K562 (cell line): ENCODE measurements at regions not wholly inside any gene's neighbourhood (a gene's known extent, or its start where the extent isn't known, plus 50 kb on each side); places are given as distances from the start of the nearest gene placed in this dataset.
A peak's percentile ranks its signal among the peaks of the same experiment; 100 is the strongest.

Experiments
- ATAC-seq: fragments of 200-7000 bp; cut with Tn5 transposase; 3 replicates; pipeline ENCODE4 v1.9.1; 2020; ENCODE audit warnings: moderate library complexity
- BruUV-seq: library from RNA; stranded (reverse); fragments of 400-500 nt; replicated peaks from 2 replicates; lab custom pipeline; 2021; lab: Mats Ljungman, UMichigan
- CTCF ChIA-PET: fragments of 300-600 bp; formaldehyde crosslinking; extraction: SDS; loops from one replicate; lab custom pipeline; 2021; ENCODE audit warnings: low intra/inter-chr PET ratio; lab: Yijun Ruan, JAX
- POLR2A ChIA-PET: fragments of 300-600, 350-650 bp; sonication (Branson Sonifier 250); formaldehyde crosslinking; extraction: SDS; loops from one replicate; lab custom pipeline; 2021; ENCODE audit warnings: antibody characterized with exemption, inconsistent platforms; lab: Yijun Ruan, JAX
- DNase-seq, 4 experiments: peaks; one replicate each; pipeline versions ENCODE4 v3.0.0 to v3.0.0-alpha.2; 2011 to 2018; ENCODE audit warnings: low spot score in 3 of 4, mixed read lengths in 3 of 4; ENCODE audit errors: extremely low read depth in 1 of 4
- FAIRE-seq: peaks from 2 replicates; lab custom pipeline; 2011; peaks lifted over from hg19 to GRCh38; lab: Jason Lieb, UNC
- H2AFZ ChIP-seq: 2 replicates; pipeline ENCODE4 v1.6.0; 2011; ENCODE audit warnings: low read depth, low read length, control low read depth, inconsistent platforms
- H3K27ac ChIP-seq: fragments of 200-600 bp; 3 replicates; pipeline ENCODE4 v1.8.0; 2011; ENCODE audit warnings: low read depth, mild to moderate bottlenecking, control low read depth, inconsistent platforms, low read length, moderate library complexity, mixed read lengths; ENCODE audit errors: extremely low read depth
- H3K27me3 ChIP-seq, 2 experiments: fragments of 300-600 bp in 1 of 2; 2 replicates in 1 of 2; 3 replicates in 1 of 2; pipeline versions ENCODE4 v1.6.0 to v1.8.0; 2011; ENCODE audit warnings: inconsistent platforms in 2 of 2, low read length in 2 of 2, mild to moderate bottlenecking in 1 of 2, mixed read lengths in 1 of 2, moderate library complexity in 1 of 2; ENCODE audit not compliant: control insufficient read depth in 2 of 2, insufficient read depth in 2 of 2
- H3K36me3 ChIP-seq: fragments of 300-600 bp; 3 replicates; pipeline ENCODE4 v1.8.0; 2011; ENCODE audit warnings: mild to moderate bottlenecking, low read length, inconsistent platforms; ENCODE audit not compliant: control insufficient read depth, insufficient read depth
- H3K4me1 ChIP-seq, 2 experiments: fragments of 200-600 bp in 1 of 2; replicated peaks in 1 of 2; 2 replicates in 1 of 2; 3 replicates in 1 of 2; pipeline versions ENCODE4 v1.5.1 to v1.8.0; 2011; ENCODE audit warnings: inconsistent platforms in 2 of 2, low read length in 2 of 2, mild to moderate bottlenecking in 1 of 2, mixed read lengths in 1 of 2, moderate library complexity in 1 of 2; ENCODE audit not compliant: control insufficient read depth in 2 of 2, insufficient read depth in 2 of 2
- H3K4me2 ChIP-seq: 2 replicates; pipeline ENCODE4 v1.6.1; 2011; ENCODE audit warnings: low read length, control low read depth, inconsistent platforms, mixed read lengths; ENCODE audit not compliant: insufficient read depth
- H3K4me3 ChIP-seq: fragments of 200-600 bp; sonication (generic), shearing (Covaris generic); 2 replicates; pipeline ENCODE4 v1.5.1; 2016; ENCODE audit warnings: control low read depth, inconsistent platforms
- H3K79me2 ChIP-seq: fragments of 200-600 bp; 3 replicates; pipeline ENCODE4 v1.8.0; 2011; ENCODE audit warnings: low read length, inconsistent platforms; ENCODE audit not compliant: control insufficient read depth, insufficient read depth
- H3K9ac ChIP-seq, 2 experiments: 2 replicates each; pipeline versions ENCODE4 v1.6.0 to v1.6.1; 2011; ENCODE audit warnings: low read depth in 2 of 2, low read length in 2 of 2, control low read depth in 1 of 2, inconsistent platforms in 1 of 2, mild to moderate bottlenecking in 1 of 2, mixed read lengths in 1 of 2; ENCODE audit not compliant: insufficient read depth in 1 of 2
- H3K9me1 ChIP-seq: one replicate; pipeline ENCODE4 v1.6.0; 2011; ENCODE audit warnings: inconsistent platforms, mild to moderate bottlenecking, low read length, moderate library complexity; ENCODE audit not compliant: control insufficient read depth, insufficient read depth
- H3K9me3 ChIP-seq: replicated peaks from 2 replicates; pipeline ENCODE4 v1.5.1; 2011; ENCODE audit warnings: low read depth, low read length, inconsistent platforms; ENCODE audit not compliant: control insufficient read depth, insufficient read depth
- H4K20me1 ChIP-seq: replicated peaks from 2 replicates; pipeline ENCODE4 v1.6.1; 2011; ENCODE audit warnings: low read length, inconsistent platforms, mixed read lengths; ENCODE audit not compliant: control insufficient read depth, insufficient read depth
- BRD9 ChIP-seq: fragments of 450-650 bp; IDR thresholded peaks from 2 replicates; pipeline ENCODE4 v1.6.1; 2018; ENCODE audit warnings: low read depth; ENCODE audit not compliant: partially characterized antibody
- CBX5 ChIP-seq: IDR thresholded peaks from 2 replicates; pipeline ENCODE4 v1.6.1; 2014; ENCODE audit warnings: low read depth, borderline replicate concordance
- CEBPB ChIP-seq: fragments of 450-650 bp; IDR thresholded peaks from 2 replicates; pipeline ENCODE4 v1.6.1; 2016; ENCODE audit warnings: missing genetic modification characterization, missing compliant biosample characterization
- DLX4 ChIP-seq: fragments of 250-450 bp; sonication (Bioruptor Pico); IDR thresholded peaks from 2 replicates; pipeline ENCODE4 v1.6.1; 2021; ENCODE audit warnings: mild to moderate bottlenecking
- GTF2A2 ChIP-seq: IDR thresholded peaks from 2 replicates; pipeline ENCODE4 v1.6.1; 2016; ENCODE audit warnings: mild to moderate bottlenecking, missing genetic modification characterization, missing compliant biosample characterization
- KDM1A ChIP-seq, 2 experiments: fragments of 450-650 bp; IDR thresholded peaks; 2 replicates each; pipeline ENCODE4 v1.6.1; 2016; ENCODE audit warnings: mild to moderate bottlenecking in 2 of 2
- VEZF1 ChIP-seq: fragments of 200-800 bp; sonication (Bioruptor generic); IDR thresholded peaks from 2 replicates; pipeline ENCODE4 v1.6.1; 2017; ENCODE audit warnings: missing genetic modification characterization, missing compliant biosample characterization
- ZNF282 ChIP-seq: sonication (generic); formaldehyde crosslinking; IDR thresholded peaks from 2 replicates; pipeline ENCODE4 v1.8.1; 2023; ENCODE audit warnings: missing genetic modification reagents
- WGBS: fragments of 100-300 bp; shearing (Covaris generic); methylation state at CpG from one replicate; pipeline ENCODE4 v1.1.6; 2016; ENCODE audit warnings: low coverage, mixed read lengths; ENCODE audit not compliant: insufficient coverage; ENCODE audit errors: missing lambda C conversion rate; 5-methylcytosine and 5-hydroxymethylcytosine counted together
- in situ Hi-C: fragments of 300-500 bp; cut with MboI; formaldehyde crosslinking; loops from 4 replicates; pipeline ENCODE4 v1.15.0; 2018; ENCODE audit warnings: inconsistent platforms, mixed read lengths
- intact Hi-C: fragments of 100-400 bp; cut with micrococcal nuclease; formaldehyde crosslinking; loops from 2 replicates; pipeline ENCODE4 v1.14.2; 2022
- TF ChIP-seq, protein P1 (sequence below): conservative IDR thresholded peaks from 2 replicates; pipeline ENCODE4 v1.6.1; 2011; ENCODE audit warnings: low read depth, mild to moderate bottlenecking, low read length; ENCODE audit not compliant: control insufficient read depth

DNA sequence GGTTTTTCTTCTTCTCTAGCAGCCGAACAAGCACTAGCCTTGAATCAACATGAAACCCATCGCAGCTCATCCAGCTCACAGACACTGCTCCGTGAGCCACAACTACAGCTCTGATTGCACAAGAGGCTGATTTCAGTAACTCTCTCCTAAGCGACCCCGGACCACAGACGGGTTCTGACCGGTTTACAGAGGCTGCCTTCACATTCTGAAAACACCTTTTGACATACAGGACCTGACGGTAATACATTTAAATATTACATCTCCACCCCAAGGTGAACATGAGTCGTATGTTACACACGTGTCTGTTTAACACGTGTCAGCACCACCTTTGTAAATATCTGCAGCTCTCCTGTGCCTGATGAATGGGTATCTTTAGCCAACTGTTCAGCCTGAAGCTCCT is 120.7 kb downstream of the TMEM18 start:
- in situ Hi-C loops = no loop called here
- Histone ChIP-seq H3K27me3 (peaks cover 22 to 65% of the 10 kb centered on the region in 2 experiments; a peak in 4 of 5 replicates), H3K9me3 (no peaks in the 10 kb centered on the region), H4K20me1 (no peaks in the 10 kb centered on the region), H3K36me3 (no peaks in the 10 kb centered on the region), H3K27ac (no peak overlapping the region), H3K79me2 (no peaks in the 10 kb centered on the region), H2AFZ (no peak overlapping the region), H3K9ac (no peak overlapping the region), H3K4me1 (peaks cover 0 to 8% of the 10 kb centered on the region in 2 experiments; a peak in 2 of 5 replicates), H3K4me3 (no peak overlapping the region), H3K9me1 (no peaks in the 10 kb centered on the region), H3K4me2 (no peak overlapping the region)
- no peak for DNase-seq
- intact Hi-C loops = no loop called here
- BruUV-seq = no TSS peak
- no peak for ATAC-seq
- TF ChIP-seq CEBPB (peak; percentile 29; the same call in 1 of the 2 replicates), CBX5 (no peak)
- no peak for FAIRE-seq
- POLR2A ChIA-PET = interaction anchor here (2.0 kb wide), 1 partner anchor 11 kb away, joined by 5 read pairs; no protein-coding TSS in a partner anchor
- WGBS = under 1% methylated on average over 10 of the region's 11 CpGs
- CTCF ChIA-PET = no interaction called here

- H3K9ac ChIP-seq = no peak overlapping the region
- H3K9me3 ChIP-seq = no peaks in the 10 kb centered on the region
- H3K36me3 ChIP-seq = no peaks in the 10 kb centered on the region
- no peak for FAIRE-seq
- in situ Hi-C loops = no loop called here
- H3K79me2 ChIP-seq = no peaks in the 10 kb centered on the region
- H3K4me1 ChIP-seq = peaks cover 0 to 8% of the 10 kb centered on the region in 2 experiments; a peak in 2 of 5 replicates
- DNase-seq = no peak
- peaks cover 27 to 73% of the 10 kb centered on the region in 2 experiments; a peak in 4 of 5 replicates for H3K27me3 ChIP-seq
- no peak overlapping the region for H3K27ac ChIP-seq
- POLR2A ChIA-PET = no interaction called here
- TF ChIP-seq GTF2A2 (tag) = no peak
- no peak for TF ChIP-seq VEZF1 (CRISPR knock-in tag)
- TF ChIP-seq, protein P1, sequence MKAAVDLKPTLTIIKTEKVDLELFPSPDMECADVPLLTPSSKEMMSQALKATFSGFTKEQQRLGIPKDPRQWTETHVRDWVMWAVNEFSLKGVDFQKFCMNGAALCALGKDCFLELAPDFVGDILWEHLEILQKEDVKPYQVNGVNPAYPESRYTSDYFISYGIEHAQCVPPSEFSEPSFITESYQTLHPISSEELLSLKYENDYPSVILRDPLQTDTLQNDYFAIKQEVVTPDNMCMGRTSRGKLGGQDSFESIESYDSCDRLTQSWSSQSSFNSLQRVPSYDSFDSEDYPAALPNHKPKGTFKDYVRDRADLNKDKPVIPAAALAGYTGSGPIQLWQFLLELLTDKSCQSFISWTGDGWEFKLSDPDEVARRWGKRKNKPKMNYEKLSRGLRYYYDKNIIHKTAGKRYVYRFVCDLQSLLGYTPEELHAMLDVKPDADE = no peak
- TF ChIP-seq KDM1A (IDR thresholded peaks at IDR 0.05) = no peak
- TF ChIP-seq ZNF282 (CRISPR knock-in tag) = no peak
- TF ChIP-seq BRD9 = no peak
- TF ChIP-seq DLX4 (CRISPR knock-in tag) = no peak
- TF ChIP-seq, all 486 proteins: peak for 0
- intact Hi-C loops = no loop called here
- no peaks in the 10 kb centered on the region for H4K20me1 ChIP-seq
- H3K4me3 ChIP-seq = no peak overlapping the region
- BruUV-seq = no TSS peak
- H3K4me2 ChIP-seq = no peak overlapping the region
- H3K9me1 ChIP-seq = no peaks in the 10 kb centered on the region
- no peak for ATAC-seq
- no peak overlapping the region for H2AFZ ChIP-seq
- CTCF ChIA-PET = no interaction called here
- WGBS = 2% methylated on average over 11 of the region's 12 CpGs
Measured at GRCh38 chr2:555164-555922, 121.9 kb downstream of the TMEM18 start.
